HPDE6-E6E7 (cell line): ENCODE measurements at regions not wholly inside any gene's neighbourhood (a gene's known extent, or its start where the extent isn't known, plus 50 kb on each side); places are given as distances from the start of the nearest gene placed in this dataset.

ENCODE experiments used
- DNase-seq: peaks from one replicate; pipeline ENCODE4 v3.0.0; 2011; ENCODE audit warnings: missing footprints; ENCODE audit errors: extremely low spot score

- no peak for DNase-seq
Observed at GRCh38 chr3:99366663-99367429, 271.5 kb upstream of the COL8A1 start.

- DNase-seq, result no peak
Observed at GRCh38 chr3:99365979-99366378, 272.4 kb upstream of the COL8A1 start.

GRCh38 chr3:99365396-99365795 is 273.0 kb upstream of the COL8A1 start:
- DNase-seq, result no peak

GRCh38 chr3:99357131-99357530 is 281.3 kb upstream of the COL8A1 start:
- no peak for DNase-seq

GRCh38 chr3:99356696-99357095 is 281.7 kb upstream of the COL8A1 start:
- no peak for DNase-seq

- DNase-seq, result no peak
Observed at GRCh38 chr3:99355465-99355864, 282.9 kb upstream of the COL8A1 start.

GRCh38 chr3:99352811-99353210 is 285.6 kb upstream of the COL8A1 start:
- DNase-seq, result no peak

- DNase-seq, result no peak
Observed at GRCh38 chr3:99351122-99351521, 287.3 kb upstream of the COL8A1 start.

GRCh38 chr3:99348451-99348850 is 289.9 kb upstream of the COL8A1 start:
- DNase-seq, result no peak

- no peak for DNase-seq
Observed at GRCh38 chr3:99344216-99344615, 294.2 kb upstream of the COL8A1 start.

GRCh38 chr3:99342383-99342782 is 296.0 kb upstream of the COL8A1 start:
- DNase-seq, result no peak

GRCh38 chr3:99339222-99339621 is 299.2 kb upstream of the COL8A1 start:
- DNase-seq, result no peak

- no peak for DNase-seq
Observed at GRCh38 chr3:99332718-99333117, 305.7 kb upstream of the COL8A1 start.

GRCh38 chr3:99332276-99332675 is 306.1 kb upstream of the COL8A1 start:
- no peak for DNase-seq

GRCh38 chr3:99330924-99331532 is 307.4 kb upstream of the COL8A1 start:
- no peak for DNase-seq

- DNase-seq, result no peak
Observed at GRCh38 chr3:99330281-99330680, 308.1 kb upstream of the COL8A1 start.

- DNase-seq, result no peak
Observed at GRCh38 chr3:99325402-99325801, 313.0 kb upstream of the COL8A1 start.

- DNase-seq, result no peak
Observed at GRCh38 chr3:99324636-99325203, 313.7 kb upstream of the COL8A1 start.

- no peak for DNase-seq
Observed at GRCh38 chr3:99323940-99324339, 314.5 kb upstream of the COL8A1 start.

GRCh38 chr3:99322551-99322950 is 315.8 kb upstream of the COL8A1 start:
- no peak for DNase-seq

GRCh38 chr3:99321261-99321660 is 317.1 kb upstream of the COL8A1 start:
- DNase-seq, result no peak

- no peak for DNase-seq
Observed at GRCh38 chr3:99319961-99320360, 318.4 kb upstream of the COL8A1 start.

- no peak for DNase-seq
Observed at GRCh38 chr3:99319450-99319849, 318.9 kb upstream of the COL8A1 start.
